ENCODE measurements at regions not wholly inside any gene's neighbourhood (a gene's known extent, or its start where the extent isn't known, plus 50 kb on each side); places are given as distances from the start of the nearest gene placed in this dataset.

DNA sequence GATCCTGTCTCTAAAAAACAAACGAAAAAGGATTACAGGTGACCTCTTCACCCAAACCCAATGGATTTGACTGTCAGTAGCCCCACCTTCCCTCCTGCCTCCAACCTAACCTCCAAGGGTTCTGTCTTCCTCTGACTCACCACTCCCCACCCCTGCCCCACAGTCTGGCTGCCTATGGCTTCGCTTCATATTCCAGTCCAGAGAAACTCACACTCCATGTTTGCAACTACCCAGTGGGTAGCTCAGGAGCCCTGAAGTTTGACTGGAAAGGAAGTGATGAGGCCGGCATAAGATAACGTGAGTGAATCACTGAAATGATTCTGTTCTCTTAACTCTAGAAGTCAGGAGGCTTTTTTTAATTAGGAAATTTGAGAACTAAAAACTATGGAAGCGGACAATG is 303.9 kb downstream of the FOXO1 start:
- TF ChIP-seq GABPA (IDR thresholded peaks at IDR 0.05; ENCODE audit: low read depth) (no peak), RCOR1 (conservative IDR thresholded peaks at IDR 0.05; ENCODE audit: low read depth, low read length) (no peak), ZNF217 (IDR thresholded peaks at IDR 0.05) (no peak), POLR2A (IDR thresholded peaks at IDR 0.05; ENCODE audit: low read depth, low read length) (no peak), POLR2AphosphoS5 (IDR thresholded peaks at IDR 0.05; ENCODE audit: low read length) (no peak), CREM (IDR thresholded peaks at IDR 0.05; ENCODE audit: low read depth) (no peak), SMC3 (IDR thresholded peaks at IDR 0.05; ENCODE audit: borderline replicate concordance, low read length) (no peak), USF2 (IDR thresholded peaks at IDR 0.05; ENCODE audit: borderline replicate concordance, low read depth, low read length) (no peak), NR2C2 (IDR thresholded peaks at IDR 0.05; ENCODE audit: borderline replicate concordance, control insufficient read depth, insufficient read length, low read depth) (no peak)
- TF ChIP-seq, protein P1, sequence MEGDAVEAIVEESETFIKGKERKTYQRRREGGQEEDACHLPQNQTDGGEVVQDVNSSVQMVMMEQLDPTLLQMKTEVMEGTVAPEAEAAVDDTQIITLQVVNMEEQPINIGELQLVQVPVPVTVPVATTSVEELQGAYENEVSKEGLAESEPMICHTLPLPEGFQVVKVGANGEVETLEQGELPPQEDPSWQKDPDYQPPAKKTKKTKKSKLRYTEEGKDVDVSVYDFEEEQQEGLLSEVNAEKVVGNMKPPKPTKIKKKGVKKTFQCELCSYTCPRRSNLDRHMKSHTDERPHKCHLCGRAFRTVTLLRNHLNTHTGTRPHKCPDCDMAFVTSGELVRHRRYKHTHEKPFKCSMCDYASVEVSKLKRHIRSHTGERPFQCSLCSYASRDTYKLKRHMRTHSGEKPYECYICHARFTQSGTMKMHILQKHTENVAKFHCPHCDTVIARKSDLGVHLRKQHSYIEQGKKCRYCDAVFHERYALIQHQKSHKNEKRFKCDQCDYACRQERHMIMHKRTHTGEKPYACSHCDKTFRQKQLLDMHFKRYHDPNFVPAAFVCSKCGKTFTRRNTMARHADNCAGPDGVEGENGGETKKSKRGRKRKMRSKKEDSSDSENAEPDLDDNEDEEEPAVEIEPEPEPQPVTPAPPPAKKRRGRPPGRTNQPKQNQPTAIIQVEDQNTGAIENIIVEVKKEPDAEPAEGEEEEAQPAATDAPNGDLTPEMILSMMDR (IDR thresholded peaks at IDR 0.05 in 2 of 3, conservative IDR thresholded peaks at IDR 0.05 in 1 of 3; ENCODE audit: control insufficient read depth in 2 of 3, extremely low read depth in 1 of 3, insufficient read depth in 1 of 3, low read depth in 3 of 3, low read length in 3 of 3), result no peak
